ENCODE measurements at regions not wholly inside any gene's neighbourhood (a gene's known extent, or its start where the extent isn't known, plus 50 kb on each side); places are given as distances from the start of the nearest gene placed in this dataset.
"Not testable (repeated sequence)": the region's sequence is repeated elsewhere in the genome, so short reads cannot be mapped to it uniquely, and the experiment has no call there.

- no peak overlapping the region for H3K27ac ChIP-seq (ENCODE audit: low read depth, low read length)
- H3K4me3 ChIP-seq (ENCODE audit: low read length) = no peak overlapping the region
- no peak overlapping the region for H3K4me2 ChIP-seq (ENCODE audit: low read length)
- no peaks in the 10 kb centered on the region for H3K27me3 ChIP-seq (ENCODE audit: control insufficient read depth, low read length)
- no peaks in the 10 kb centered on the region for H3K9me2 ChIP-seq (replicated peaks; ENCODE audit: control insufficient read depth, low read length)
- no peaks in the 10 kb centered on the region for H3K4me1 ChIP-seq (ENCODE audit: control insufficient read depth, low read length)
- H3K79me2 ChIP-seq (ENCODE audit: control insufficient read depth, low read length) = no peaks in the 10 kb centered on the region
- TF ChIP-seq, protein P1, sequence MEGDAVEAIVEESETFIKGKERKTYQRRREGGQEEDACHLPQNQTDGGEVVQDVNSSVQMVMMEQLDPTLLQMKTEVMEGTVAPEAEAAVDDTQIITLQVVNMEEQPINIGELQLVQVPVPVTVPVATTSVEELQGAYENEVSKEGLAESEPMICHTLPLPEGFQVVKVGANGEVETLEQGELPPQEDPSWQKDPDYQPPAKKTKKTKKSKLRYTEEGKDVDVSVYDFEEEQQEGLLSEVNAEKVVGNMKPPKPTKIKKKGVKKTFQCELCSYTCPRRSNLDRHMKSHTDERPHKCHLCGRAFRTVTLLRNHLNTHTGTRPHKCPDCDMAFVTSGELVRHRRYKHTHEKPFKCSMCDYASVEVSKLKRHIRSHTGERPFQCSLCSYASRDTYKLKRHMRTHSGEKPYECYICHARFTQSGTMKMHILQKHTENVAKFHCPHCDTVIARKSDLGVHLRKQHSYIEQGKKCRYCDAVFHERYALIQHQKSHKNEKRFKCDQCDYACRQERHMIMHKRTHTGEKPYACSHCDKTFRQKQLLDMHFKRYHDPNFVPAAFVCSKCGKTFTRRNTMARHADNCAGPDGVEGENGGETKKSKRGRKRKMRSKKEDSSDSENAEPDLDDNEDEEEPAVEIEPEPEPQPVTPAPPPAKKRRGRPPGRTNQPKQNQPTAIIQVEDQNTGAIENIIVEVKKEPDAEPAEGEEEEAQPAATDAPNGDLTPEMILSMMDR (IDR thresholded peaks at IDR 0.05; ENCODE audit: low read depth, low read length, poor library complexity, severe bottlenecking) = no peak
- no peak for TF ChIP-seq EZH2phosphoT487 (IDR thresholded peaks at IDR 0.05; ENCODE audit: borderline replicate concordance, low read length)
- no peaks in the 10 kb centered on the region for H4K20me1 ChIP-seq (ENCODE audit: control insufficient read depth, insufficient read depth, low read depth, low read length)
- no peaks in the 10 kb centered on the region for H3K36me3 ChIP-seq (ENCODE audit: control insufficient read depth, low read length)
- H3K9me3 ChIP-seq (ENCODE audit: control insufficient read depth, insufficient read depth, low read length) = no peaks in the 10 kb centered on the region
- no peaks in the 10 kb centered on the region for H3F3A ChIP-seq (ENCODE audit: control insufficient read depth, insufficient read depth)
These were observed 190.2 kb upstream of the USP15 start for GRCh38 chr12:62069976-62070375.

DNA sequence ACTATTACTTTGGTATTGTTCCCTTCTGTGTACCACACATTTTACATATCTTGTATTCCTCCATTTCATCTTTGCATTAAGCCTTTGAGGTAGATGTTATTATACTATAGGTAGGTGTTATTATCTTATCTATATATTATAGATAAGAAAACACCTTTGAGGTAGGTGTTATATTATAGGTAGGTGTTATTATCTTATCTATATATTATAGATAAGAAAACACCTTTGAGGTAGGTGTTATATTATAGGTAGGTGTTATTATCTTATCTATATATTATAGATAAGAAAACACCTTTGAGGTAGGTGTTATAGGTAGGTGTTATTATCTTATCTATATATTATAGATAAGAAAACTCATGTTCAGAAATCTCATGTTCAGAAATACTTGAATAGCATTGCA lies 187.0 kb upstream of the USP15 start:
- H4K20me1 ChIP-seq (ENCODE audit: control insufficient read depth, insufficient read depth, low read depth, low read length); H3K4me3 ChIP-seq (ENCODE audit: low read length); H3F3A ChIP-seq (ENCODE audit: control insufficient read depth, insufficient read depth); H3K4me2 ChIP-seq (ENCODE audit: low read length); H3K27me3 ChIP-seq (ENCODE audit: control insufficient read depth, low read length); H3K36me3 ChIP-seq (ENCODE audit: control insufficient read depth, low read length); H3K27ac ChIP-seq (ENCODE audit: low read depth, low read length); H3K9me3 ChIP-seq (ENCODE audit: control insufficient read depth, insufficient read depth, low read length); H3K79me2 ChIP-seq (ENCODE audit: control insufficient read depth, low read length); H3K4me1 ChIP-seq (ENCODE audit: control insufficient read depth, low read length); H3K9me2 ChIP-seq (replicated peaks; ENCODE audit: control insufficient read depth, low read length): not testable (repeated sequence)

- TF ChIP-seq, protein P1 (IDR thresholded peaks at IDR 0.05; ENCODE audit: low read depth, low read length, poor library complexity, severe bottlenecking) = no peak
- TF ChIP-seq EZH2phosphoT487 (IDR thresholded peaks at IDR 0.05; ENCODE audit: borderline replicate concordance, low read length) = no peak
- Histone ChIP-seq H4K20me1 (ENCODE audit: control insufficient read depth, insufficient read depth, low read depth, low read length) (no peaks in the 10 kb centered on the region), H3K27ac (ENCODE audit: low read depth, low read length) (no peak overlapping the region), H3K4me2 (ENCODE audit: low read length) (no peak overlapping the region), H3F3A (ENCODE audit: control insufficient read depth, insufficient read depth) (no peaks in the 10 kb centered on the region), H3K9me2 (replicated peaks; ENCODE audit: control insufficient read depth, low read length) (no peaks in the 10 kb centered on the region), H3K79me2 (ENCODE audit: control insufficient read depth, low read length) (no peaks in the 10 kb centered on the region), H3K4me1 (ENCODE audit: control insufficient read depth, low read length) (no peaks in the 10 kb centered on the region), H3K4me3 (ENCODE audit: low read length) (no peak overlapping the region), H3K27me3 (ENCODE audit: control insufficient read depth, low read length) (no peaks in the 10 kb centered on the region), H3K9me3 (ENCODE audit: control insufficient read depth, insufficient read depth, low read length) (no peaks in the 10 kb centered on the region), H3K36me3 (ENCODE audit: control insufficient read depth, low read length) (no peaks in the 10 kb centered on the region)
These were observed 184.3 kb upstream of the USP15 start for GRCh38 chr12:62075870-62076269.

GRCh38 chr12:62078020-62078419 lies 182.2 kb upstream of the USP15 start:
- no peak overlapping the region for H3K4me3 ChIP-seq (ENCODE audit: low read length)
- H3K4me2 ChIP-seq (ENCODE audit: low read length) = no peak overlapping the region
- H3K9me2 ChIP-seq (replicated peaks; ENCODE audit: control insufficient read depth, low read length) = no peaks in the 10 kb centered on the region
- no peaks in the 10 kb centered on the region for H3K79me2 ChIP-seq (ENCODE audit: control insufficient read depth, low read length)
- no peaks in the 10 kb centered on the region for H3K9me3 ChIP-seq (ENCODE audit: control insufficient read depth, insufficient read depth, low read length)
- no peak overlapping the region for H3K27ac ChIP-seq (ENCODE audit: low read depth, low read length)
- no peaks in the 10 kb centered on the region for H3K4me1 ChIP-seq (ENCODE audit: control insufficient read depth, low read length)
- no peaks in the 10 kb centered on the region for H3K27me3 ChIP-seq (ENCODE audit: control insufficient read depth, low read length)
- no peak for TF ChIP-seq EZH2phosphoT487 (IDR thresholded peaks at IDR 0.05; ENCODE audit: borderline replicate concordance, low read length)
- TF ChIP-seq, protein P1 (IDR thresholded peaks at IDR 0.05; ENCODE audit: low read depth, low read length, poor library complexity, severe bottlenecking) = no peak
- no peaks in the 10 kb centered on the region for H3K36me3 ChIP-seq (ENCODE audit: control insufficient read depth, low read length)
- no peaks in the 10 kb centered on the region for H4K20me1 ChIP-seq (ENCODE audit: control insufficient read depth, insufficient read depth, low read depth, low read length)
- no peaks in the 10 kb centered on the region for H3F3A ChIP-seq (ENCODE audit: control insufficient read depth, insufficient read depth)

Data from DOHH2 (cell line).